HepG2 (cell line): ENCODE measurements at regions not wholly inside any gene's neighbourhood (a gene's known extent, or its start where the extent isn't known, plus 50 kb on each side); places are given as distances from the start of the nearest gene placed in this dataset.

Experiments used
- ATAC-seq: fragments of 200-7000 bp; cut with Tn5 transposase; 3 replicates; pipeline ENCODE4 v1.9.1; 2020; ENCODE audit warnings: mild to moderate bottlenecking, moderate library complexity
- BruUV-seq: library from RNA; stranded (reverse); fragments of 400-500 nt; replicated peaks from 2 replicates; lab custom pipeline; 2021; lab: Mats Ljungman, UMichigan
- CTCF ChIA-PET: fragments of 300-600 bp; formaldehyde crosslinking; extraction: SDS; loops from one replicate; lab custom pipeline; 2021; ENCODE audit warnings: low total read pairs, inconsistent platforms, low intra/inter-chr PET ratio; lab: Yijun Ruan, JAX
- POLR2A ChIA-PET: fragments of 350-600 bp; sonication (Branson Sonifier 250); formaldehyde crosslinking; loops from one replicate; lab custom pipeline; 2020; ENCODE audit warnings: antibody characterized with exemption, inconsistent platforms; lab: Yijun Ruan, JAX
- DNase-seq: peaks from one replicate; pipeline ENCODE4 v3.0.0-alpha.2; 2015; ENCODE audit warnings: low spot score
- FAIRE-seq: peaks from 3 replicates; lab custom pipeline; 2011; peaks lifted over from hg19 to GRCh38; lab: Jason Lieb, UNC
- H2AFZ ChIP-seq: one replicate; pipeline ENCODE4 v1.6.1; 2011; ENCODE audit warnings: low read length, inconsistent platforms
- H3K27ac ChIP-seq: fragments of 300-600 bp; 3 replicates; pipeline ENCODE4 v1.8.0; 2011; ENCODE audit warnings: mixed run types, mild to moderate bottlenecking, mixed read lengths, low read length, inconsistent platforms; ENCODE audit not compliant: insufficient read depth; ENCODE audit errors: extremely low read length
- H3K27me3 ChIP-seq, 2 experiments: fragments of 200-600 bp in 1 of 2; 2 replicates in 1 of 2; 3 replicates in 1 of 2; pipeline versions ENCODE4 v1.6.0 to v1.8.0; 2011; ENCODE audit warnings: low read length in 2 of 2, mild to moderate bottlenecking in 2 of 2, moderate library complexity in 2 of 2, inconsistent platforms in 1 of 2; ENCODE audit not compliant: insufficient read depth in 2 of 2, control insufficient read depth in 1 of 2
- H3K36me3 ChIP-seq, 2 experiments: fragments of 200-600 bp in 1 of 2; replicated peaks in 1 of 2; 2 replicates in 1 of 2; 3 replicates in 1 of 2; pipeline versions ENCODE4 v1.5.1 to v1.8.0; 2011; ENCODE audit warnings: low read length in 2 of 2, inconsistent platforms in 1 of 2; ENCODE audit not compliant: insufficient read depth in 2 of 2, control insufficient read depth in 1 of 2
- H3K4me1 ChIP-seq: 2 replicates; pipeline ENCODE4 v1.5.1; 2012; ENCODE audit warnings: low read length, inconsistent platforms; ENCODE audit not compliant: insufficient read depth
- H3K4me2 ChIP-seq: 2 replicates; pipeline ENCODE4 v1.6.0; 2011; ENCODE audit warnings: low read depth, low read length, inconsistent platforms
- H3K4me3 ChIP-seq, 3 experiments: fragments of 200-600 bp in 1 of 3; sonication (generic), shearing (Covaris generic) in 1 of 3; replicated peaks in 1 of 3; 2 replicates each; pipeline ENCODE4 v1.5.1; 2011 to 2016; ENCODE audit warnings: low read length in 3 of 3, inconsistent platforms in 2 of 3, low read depth in 2 of 3, mild to moderate bottlenecking in 2 of 3, control low read depth in 1 of 3, mixed read lengths in 1 of 3; ENCODE audit not compliant: insufficient read depth in 1 of 3
- H3K79me2 ChIP-seq: one replicate; pipeline ENCODE4 v1.6.1; 2011; ENCODE audit warnings: low read length, inconsistent platforms; ENCODE audit not compliant: insufficient read depth
- H3K9ac ChIP-seq: 2 replicates; pipeline ENCODE4 v1.6.0; 2011; ENCODE audit warnings: mild to moderate bottlenecking, low read depth, low read length, inconsistent platforms; ENCODE audit not compliant: insufficient read depth
- H3K9me3 ChIP-seq: 2 replicates; pipeline ENCODE4 v1.5.1; 2012; ENCODE audit warnings: mild to moderate bottlenecking, low read length
- H4K20me1 ChIP-seq: 2 replicates; pipeline ENCODE4 v1.6.0; 2011; ENCODE audit warnings: inconsistent platforms, mild to moderate bottlenecking, low read length, moderate library complexity; ENCODE audit not compliant: insufficient read depth
- CEBPB ChIP-seq: IDR thresholded peaks from 2 replicates; pipeline ENCODE4 v1.6.1; 2011; ENCODE audit warnings: low read depth, low read length, improper control_type of control experiment, borderline replicate concordance
- EHMT2 ChIP-seq: fragments of 200-600 bp; sonication (generic); IDR thresholded peaks from 2 replicates; pipeline ENCODE4 v1.7.0; 2017; ENCODE audit warnings: antibody characterized with exemption, low read depth, low read length, borderline replicate concordance
- HNRNPH1 ChIP-seq: fragments of 200-400 bp; formaldehyde crosslinking; optimal IDR thresholded peaks from 2 replicates; pipeline ENCODE3; 2017; ENCODE audit warnings: mild to moderate bottlenecking, low read depth, low read length
- JARID2 ChIP-seq: sonication (generic); formaldehyde crosslinking; IDR thresholded peaks from 2 replicates; pipeline ENCODE4 v1.8.1; 2023; ENCODE audit warnings: missing genetic modification reagents, inconsistent platforms; ENCODE audit not compliant: insufficient replicate concordance
- TFDP2 ChIP-seq: sonication (generic); formaldehyde crosslinking; IDR thresholded peaks from 2 replicates; pipeline ENCODE4 v1.4.0; 2020; ENCODE audit warnings: missing genetic modification reagents
- ZBTB46 ChIP-seq: sonication (generic); formaldehyde crosslinking; IDR thresholded peaks from 2 replicates; pipeline ENCODE4 v1.4.0; 2020; ENCODE audit warnings: mild to moderate bottlenecking, missing genetic modification reagents, borderline replicate concordance
- ZNF274 ChIP-seq: sonication (generic); formaldehyde crosslinking; IDR thresholded peaks from 2 replicates; pipeline ENCODE4 v1.5.1; 2020; ENCODE audit warnings: mild to moderate bottlenecking, missing genetic modification reagents
- WGBS: methylation state at CpG from one replicate; pipeline ENCODE4 v1.1.6; 2017; ENCODE audit warnings: low lambda C conversion rate; 5-methylcytosine and 5-hydroxymethylcytosine counted together
- in situ Hi-C: cut with HindIII; loops from 2 replicates; pipeline ENCODE4 v1.10.0; 2017; ENCODE audit warnings: low pct_unique_long_range_greater_than_20kb; ENCODE audit not compliant: extremely low pct_ligation_motif_present
- intact Hi-C: fragments of 100-400 bp; cut with micrococcal nuclease; formaldehyde crosslinking; loops from one replicate; pipeline ENCODE4 v1.10.0; 2022; ENCODE audit not compliant: unreplicated experiment
- TF ChIP-seq, protein P1 (sequence below): sonication (generic); formaldehyde crosslinking; IDR thresholded peaks from 2 replicates; pipeline ENCODE4 v1.4.0; 2020; ENCODE audit warnings: missing genetic modification reagents, mild to moderate bottlenecking, borderline replicate concordance

GRCh38 chr7:22627136-22627535, 99.9 kb upstream of the IL6 start:
- H4K20me1 ChIP-seq: no peaks in the 10 kb centered on the region
- H2AFZ ChIP-seq: no peak overlapping the region
- in situ Hi-C loops (no loop called here), intact Hi-C loops (no loop called here)
- H3K4me3 ChIP-seq: no peak overlapping the region
- no TSS peak for BruUV-seq
- TF ChIP-seq JARID2 (CRISPR knock-in tag) (no peak), EHMT2 (no peak), HNRNPH1 (no peak), ZNF274 (CRISPR knock-in tag) (no peak)
- TF ChIP-seq, protein P1, sequence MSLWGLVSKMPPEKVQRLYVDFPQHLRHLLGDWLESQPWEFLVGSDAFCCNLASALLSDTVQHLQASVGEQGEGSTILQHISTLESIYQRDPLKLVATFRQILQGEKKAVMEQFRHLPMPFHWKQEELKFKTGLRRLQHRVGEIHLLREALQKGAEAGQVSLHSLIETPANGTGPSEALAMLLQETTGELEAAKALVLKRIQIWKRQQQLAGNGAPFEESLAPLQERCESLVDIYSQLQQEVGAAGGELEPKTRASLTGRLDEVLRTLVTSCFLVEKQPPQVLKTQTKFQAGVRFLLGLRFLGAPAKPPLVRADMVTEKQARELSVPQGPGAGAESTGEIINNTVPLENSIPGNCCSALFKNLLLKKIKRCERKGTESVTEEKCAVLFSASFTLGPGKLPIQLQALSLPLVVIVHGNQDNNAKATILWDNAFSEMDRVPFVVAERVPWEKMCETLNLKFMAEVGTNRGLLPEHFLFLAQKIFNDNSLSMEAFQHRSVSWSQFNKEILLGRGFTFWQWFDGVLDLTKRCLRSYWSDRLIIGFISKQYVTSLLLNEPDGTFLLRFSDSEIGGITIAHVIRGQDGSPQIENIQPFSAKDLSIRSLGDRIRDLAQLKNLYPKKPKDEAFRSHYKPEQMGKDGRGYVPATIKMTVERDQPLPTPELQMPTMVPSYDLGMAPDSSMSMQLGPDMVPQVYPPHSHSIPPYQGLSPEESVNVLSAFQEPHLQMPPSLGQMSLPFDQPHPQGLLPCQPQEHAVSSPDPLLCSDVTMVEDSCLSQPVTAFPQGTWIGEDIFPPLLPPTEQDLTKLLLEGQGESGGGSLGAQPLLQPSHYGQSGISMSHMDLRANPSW (CRISPR knock-in tag): no peak
- no peak for DNase-seq
- no peaks in the 10 kb centered on the region; a peak in 1 of 5 replicates for H3K27me3 ChIP-seq
- H3K9ac ChIP-seq: no peak overlapping the region
- H3K79me2 ChIP-seq: no peaks in the 10 kb centered on the region
- no peaks in the 10 kb centered on the region for H3K4me1 ChIP-seq
- FAIRE-seq: no peak
- ChIA-PET CTCF (no interaction called here), POLR2A (no interaction called here)
- ATAC-seq: no peak
- H3K27ac ChIP-seq: no peak overlapping the region
- WGBS: 22% methylated on average over 2 of the region's 2 CpGs
- H3K36me3 ChIP-seq: no peaks in the 10 kb centered on the region
- no peaks in the 10 kb centered on the region for H3K9me3 ChIP-seq
- no peak overlapping the region for H3K4me2 ChIP-seq

- no peaks in the 10 kb centered on the region; a peak in 1 of 5 replicates for H3K27me3 ChIP-seq
- H4K20me1 ChIP-seq: no peaks in the 10 kb centered on the region
- H3K9ac ChIP-seq: no peak overlapping the region
- no peaks in the 10 kb centered on the region for H3K9me3 ChIP-seq
- no peak for FAIRE-seq
- in situ Hi-C loops (no loop called here), intact Hi-C loops (no loop called here)
- no TSS peak for BruUV-seq
- no peaks in the 10 kb centered on the region for H3K36me3 ChIP-seq
- no peak for DNase-seq
- ATAC-seq: no peak
- no peak overlapping the region for H2AFZ ChIP-seq
- no peak overlapping the region for H3K27ac ChIP-seq
- WGBS: 33% methylated on average over 1 of the region's 1 CpG
- no peak overlapping the region for H3K4me2 ChIP-seq
- ChIA-PET CTCF (no interaction called here), POLR2A (no interaction called here)
- no peaks in the 10 kb centered on the region for H3K79me2 ChIP-seq
- H3K4me3 ChIP-seq: no peak overlapping the region
- no peaks in the 10 kb centered on the region for H3K4me1 ChIP-seq
- TF ChIP-seq CEBPB (no peak), ZBTB46 (CRISPR knock-in tag) (no peak), TFDP2 (CRISPR knock-in tag) (no peak)
Measured at GRCh38 chr7:22625251-22625650, 101.7 kb upstream of the IL6 start.
